ENCODE measurements at regions not wholly inside any gene's neighbourhood (a gene's known extent, or its start where the extent isn't known, plus 50 kb on each side); places are given as distances from the start of the nearest gene placed in this dataset.
A peak's percentile ranks its signal among the peaks of the same experiment; 100 is the strongest.

- Mint-ChIP-seq H3K4me1 (peaks cover 29% of the 10 kb centered on the region), H3K27me3 (ENCODE audit: insufficient read depth, low read depth) (no peaks in the 10 kb centered on the region), H3K36me3 (no peaks in the 10 kb centered on the region), H3K27ac (peak overlapping the region; percentile 96), H3K9me3 (no peaks in the 10 kb centered on the region), H3K4me3 (peak overlapping the region; percentile 93)
- H3K9ac ChIP-seq, result no peak overlapping the region
- no peak for DNase-seq (ENCODE audit: low spot score)
- H3K27me3 ChIP-seq, result peaks cover 6% of the 10 kb centered on the region
- H2AFZ ChIP-seq (replicated peaks), result peak overlapping the region; percentile 59
- no peaks in the 10 kb centered on the region for H3K79me2 ChIP-seq (ENCODE audit: low read depth)
- H3K36me3 ChIP-seq, result no peaks in the 10 kb centered on the region
- H3F3A ChIP-seq (ENCODE audit: low read depth), result peaks cover 25% of the 10 kb centered on the region
- no peaks in the 10 kb centered on the region for H3K9me3 ChIP-seq (ENCODE audit: low read depth)
- TF ChIP-seq EZH2phosphoT487 (IDR thresholded peaks at IDR 0.05) (no peak), EZH2 (IDR thresholded peaks at IDR 0.05) (peak; percentile 32)
- TF ChIP-seq, protein P1, sequence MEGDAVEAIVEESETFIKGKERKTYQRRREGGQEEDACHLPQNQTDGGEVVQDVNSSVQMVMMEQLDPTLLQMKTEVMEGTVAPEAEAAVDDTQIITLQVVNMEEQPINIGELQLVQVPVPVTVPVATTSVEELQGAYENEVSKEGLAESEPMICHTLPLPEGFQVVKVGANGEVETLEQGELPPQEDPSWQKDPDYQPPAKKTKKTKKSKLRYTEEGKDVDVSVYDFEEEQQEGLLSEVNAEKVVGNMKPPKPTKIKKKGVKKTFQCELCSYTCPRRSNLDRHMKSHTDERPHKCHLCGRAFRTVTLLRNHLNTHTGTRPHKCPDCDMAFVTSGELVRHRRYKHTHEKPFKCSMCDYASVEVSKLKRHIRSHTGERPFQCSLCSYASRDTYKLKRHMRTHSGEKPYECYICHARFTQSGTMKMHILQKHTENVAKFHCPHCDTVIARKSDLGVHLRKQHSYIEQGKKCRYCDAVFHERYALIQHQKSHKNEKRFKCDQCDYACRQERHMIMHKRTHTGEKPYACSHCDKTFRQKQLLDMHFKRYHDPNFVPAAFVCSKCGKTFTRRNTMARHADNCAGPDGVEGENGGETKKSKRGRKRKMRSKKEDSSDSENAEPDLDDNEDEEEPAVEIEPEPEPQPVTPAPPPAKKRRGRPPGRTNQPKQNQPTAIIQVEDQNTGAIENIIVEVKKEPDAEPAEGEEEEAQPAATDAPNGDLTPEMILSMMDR (IDR thresholded peaks at IDR 0.05), result no peak
- H3K4me1 ChIP-seq, result peaks cover 20% of the 10 kb centered on the region
- H3K4me2 ChIP-seq, result peak overlapping the region; percentile 77
- no peaks in the 10 kb centered on the region for H4K20me1 ChIP-seq (ENCODE audit: low read depth)
- no peak overlapping the region for H3K4me3 ChIP-seq
- no peak overlapping the region for H3K27ac ChIP-seq
Measured at GRCh38 chr2:118186858-118187254, 98.6 kb downstream of the INSIG2 start.

DNA sequence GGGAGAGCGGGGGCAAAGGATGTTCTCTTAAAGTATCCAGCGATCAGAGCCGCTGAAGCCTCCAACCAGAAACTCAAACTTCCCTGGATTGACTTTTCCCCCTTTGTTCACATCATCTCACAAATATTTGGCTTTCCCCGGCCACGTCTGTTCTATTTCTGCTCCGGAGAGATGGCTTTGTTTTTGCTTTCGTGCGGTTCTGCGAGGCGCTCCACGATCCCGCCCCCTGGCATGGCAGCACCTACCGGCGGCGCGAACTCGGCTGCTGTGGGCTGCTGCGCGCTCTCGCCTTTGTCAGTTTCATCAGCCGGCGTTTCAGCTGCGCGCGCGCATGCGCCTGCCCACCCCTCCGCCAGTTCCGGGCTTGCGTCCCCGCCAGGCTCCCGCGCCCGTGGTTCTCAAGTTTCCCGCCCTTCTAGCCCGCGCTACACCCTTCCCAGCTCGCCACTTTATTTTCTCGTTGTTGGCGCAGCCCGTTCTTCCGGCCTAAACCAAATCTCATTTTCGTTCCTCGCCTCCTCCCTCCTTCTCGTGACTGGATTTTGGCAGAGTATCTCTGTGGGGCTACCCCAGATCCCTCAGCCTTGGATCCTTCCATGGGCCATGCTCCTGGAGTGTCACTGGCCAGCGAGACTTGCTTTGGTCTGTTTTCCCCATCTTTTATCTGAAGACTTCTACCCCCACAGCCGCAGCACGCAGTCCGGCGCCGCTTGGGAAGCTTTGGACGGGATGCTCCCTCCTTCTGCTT lies 98.0 kb downstream of the INSIG2 start:
- Histone ChIP-seq H3K9me3 (ENCODE audit: low read depth) (no peaks in the 10 kb centered on the region), H3K79me2 (ENCODE audit: low read depth) (no peaks in the 10 kb centered on the region), H3K27me3 (peaks cover 6% of the 10 kb centered on the region), H3K4me3 (peak overlapping the region; percentile 53), H3K36me3 (no peaks in the 10 kb centered on the region), H3K9ac (no peak overlapping the region), H4K20me1 (ENCODE audit: low read depth) (no peaks in the 10 kb centered on the region), H2AFZ (replicated peaks) (peak overlapping the region; percentile 59), H3F3A (ENCODE audit: low read depth) (peaks cover 25% of the 10 kb centered on the region), H3K4me1 (peaks cover 20% of the 10 kb centered on the region), H3K27ac (peak overlapping the region; percentile 27), H3K4me2 (peak overlapping the region; percentile 77)
- Mint-ChIP-seq H3K9me3 (no peaks in the 10 kb centered on the region), H3K36me3 (no peaks in the 10 kb centered on the region), H3K4me1 (peaks cover 29% of the 10 kb centered on the region), H3K27me3 (ENCODE audit: insufficient read depth, low read depth) (no peaks in the 10 kb centered on the region), H3K27ac (peak overlapping the region; percentile 96), H3K4me3 (peak overlapping the region; percentile 93)
- peak; percentile 91 for DNase-seq (ENCODE audit: low spot score)
- TF ChIP-seq, protein P1 (IDR thresholded peaks at IDR 0.05), result no peak
- TF ChIP-seq EZH2 (IDR thresholded peaks at IDR 0.05), result peak; percentile 55
- TF ChIP-seq EZH2phosphoT487 (IDR thresholded peaks at IDR 0.05), result no peak

GRCh38 chr2:118185210-118186109 lies 97.2 kb downstream of the INSIG2 start:
- peak overlapping the region; percentile 93 for H3K4me3 Mint-ChIP-seq
- TF ChIP-seq EZH2phosphoT487 (IDR thresholded peaks at IDR 0.05), result peak; percentile 20
- TF ChIP-seq, protein P1 (IDR thresholded peaks at IDR 0.05), result no peak
- H3K4me2 ChIP-seq, result peak overlapping the region; percentile 77
- H3K27me3 Mint-ChIP-seq (ENCODE audit: insufficient read depth, low read depth), result no peaks in the 10 kb centered on the region
- no peaks in the 10 kb centered on the region for H3K36me3 ChIP-seq
- H2AFZ ChIP-seq (replicated peaks), result peak overlapping the region; percentile 5
- H3K27ac Mint-ChIP-seq, result peak overlapping the region; percentile 96
- H3K27ac ChIP-seq, result peak overlapping the region; percentile 38
- no peaks in the 10 kb centered on the region for H3K79me2 ChIP-seq (ENCODE audit: low read depth)
- peaks cover 25% of the 10 kb centered on the region for H3K4me1 Mint-ChIP-seq
- no peaks in the 10 kb centered on the region for H4K20me1 ChIP-seq (ENCODE audit: low read depth)
- no peak overlapping the region for H3K9ac ChIP-seq
- no peaks in the 10 kb centered on the region for H3K9me3 Mint-ChIP-seq
- no peaks in the 10 kb centered on the region for H3K9me3 ChIP-seq (ENCODE audit: low read depth)
- DNase-seq (ENCODE audit: low spot score), result peak; percentile 77
- H3K27me3 ChIP-seq, result peaks cover 6% of the 10 kb centered on the region
- no peaks in the 10 kb centered on the region for H3K36me3 Mint-ChIP-seq
- peaks cover 17% of the 10 kb centered on the region for H3K4me1 ChIP-seq
- peak overlapping the region; percentile 53 for H3K4me3 ChIP-seq
- H3F3A ChIP-seq (ENCODE audit: low read depth), result peaks cover 25% of the 10 kb centered on the region

Measured in neural progenitor cell (in vitro differentiated cells).